ENCODE measurements at regions not wholly inside any gene's neighbourhood (a gene's known extent, or its start where the extent isn't known, plus 50 kb on each side); places are given as distances from the start of the nearest gene placed in this dataset.
"Not testable (repeated sequence)": the region's sequence is repeated elsewhere in the genome, so short reads cannot be mapped to it uniquely, and the experiment has no call there.

GRCh38 chr2:88961323-88961722 is 269.9 kb downstream of the RPIA start:
- not testable (repeated sequence) for DNase-seq; H3K27me3 Mint-ChIP-seq (ENCODE audit: insufficient read depth); H3K9me3 Mint-ChIP-seq; H3K4me3 Mint-ChIP-seq; H3K27ac Mint-ChIP-seq; H3K4me1 Mint-ChIP-seq (ENCODE audit: low read depth); H3K36me3 Mint-ChIP-seq (ENCODE audit: low read depth)
- TF ChIP-seq CTCF (IDR thresholded peaks at IDR 0.05) = 0 out of 2 replicates have a peak, but pooled peaks have one; percentile 31

GRCh38 chr2:88967844-88968243 is 276.4 kb downstream of the RPIA start:
- DNase-seq = no peak
- Mint-ChIP-seq H3K4me1 (ENCODE audit: low read depth) (no peaks in the 10 kb centered on the region), H3K36me3 (ENCODE audit: low read depth) (no peaks in the 10 kb centered on the region), H3K27me3 (ENCODE audit: insufficient read depth) (peaks cover 2% of the 10 kb centered on the region; the same call in 1 of the 2 replicates), H3K4me3 (no peak overlapping the region), H3K27ac (no peak overlapping the region), H3K9me3 (no peaks in the 10 kb centered on the region)
- peak; percentile 55 for TF ChIP-seq CTCF (IDR thresholded peaks at IDR 0.05)

- not testable (repeated sequence) for H3K4me1 Mint-ChIP-seq (ENCODE audit: low read depth); DNase-seq; H3K36me3 Mint-ChIP-seq (ENCODE audit: low read depth); H3K4me3 Mint-ChIP-seq; H3K9me3 Mint-ChIP-seq; H3K27ac Mint-ChIP-seq; H3K27me3 Mint-ChIP-seq (ENCODE audit: insufficient read depth)
Measured at GRCh38 chr2:88978011-88978410, 286.5 kb downstream of the RPIA start.

GRCh38 chr2:88978446-88978845 is 287.0 kb downstream of the RPIA start:
- not testable (repeated sequence) for H3K27me3 Mint-ChIP-seq (ENCODE audit: insufficient read depth); H3K27ac Mint-ChIP-seq; H3K9me3 Mint-ChIP-seq; H3K36me3 Mint-ChIP-seq (ENCODE audit: low read depth); H3K4me1 Mint-ChIP-seq (ENCODE audit: low read depth); H3K4me3 Mint-ChIP-seq; DNase-seq

GRCh38 chr2:88984079-88984478 is 292.6 kb downstream of the RPIA start:
- H3K4me1 Mint-ChIP-seq (ENCODE audit: low read depth); H3K27me3 Mint-ChIP-seq (ENCODE audit: insufficient read depth); H3K36me3 Mint-ChIP-seq (ENCODE audit: low read depth); H3K27ac Mint-ChIP-seq; H3K4me3 Mint-ChIP-seq; H3K9me3 Mint-ChIP-seq; DNase-seq: not testable (repeated sequence)

GRCh38 chr2:88986721-88987330 is 295.4 kb downstream of the RPIA start:
- not testable (repeated sequence) for H3K9me3 Mint-ChIP-seq; DNase-seq; H3K27me3 Mint-ChIP-seq (ENCODE audit: insufficient read depth); H3K4me3 Mint-ChIP-seq; H3K27ac Mint-ChIP-seq; H3K4me1 Mint-ChIP-seq (ENCODE audit: low read depth); H3K36me3 Mint-ChIP-seq (ENCODE audit: low read depth)

- H3K4me3 Mint-ChIP-seq; DNase-seq; H3K4me1 Mint-ChIP-seq (ENCODE audit: low read depth); H3K27me3 Mint-ChIP-seq (ENCODE audit: insufficient read depth); H3K9me3 Mint-ChIP-seq; H3K27ac Mint-ChIP-seq; H3K36me3 Mint-ChIP-seq (ENCODE audit: low read depth): not testable (repeated sequence)
Measured at GRCh38 chr2:88988617-88989016, 297.1 kb downstream of the RPIA start.

GRCh38 chr2:88992819-88993218 is 301.3 kb downstream of the RPIA start:
- not testable (repeated sequence) for H3K4me3 Mint-ChIP-seq; H3K36me3 Mint-ChIP-seq (ENCODE audit: low read depth); DNase-seq; H3K4me1 Mint-ChIP-seq (ENCODE audit: low read depth); H3K27ac Mint-ChIP-seq; H3K9me3 Mint-ChIP-seq; H3K27me3 Mint-ChIP-seq (ENCODE audit: insufficient read depth)

- not testable (repeated sequence) for H3K4me3 Mint-ChIP-seq; H3K27me3 Mint-ChIP-seq (ENCODE audit: insufficient read depth); DNase-seq; H3K36me3 Mint-ChIP-seq (ENCODE audit: low read depth); H3K9me3 Mint-ChIP-seq; H3K27ac Mint-ChIP-seq; H3K4me1 Mint-ChIP-seq (ENCODE audit: low read depth)
Measured at GRCh38 chr2:88994856-88995255, 303.4 kb downstream of the RPIA start.

GRCh38 chr2:88996588-88996987 is 305.1 kb downstream of the RPIA start:
- not testable (repeated sequence) for H3K27ac Mint-ChIP-seq; H3K4me3 Mint-ChIP-seq; DNase-seq; H3K27me3 Mint-ChIP-seq (ENCODE audit: insufficient read depth); H3K36me3 Mint-ChIP-seq (ENCODE audit: low read depth); H3K9me3 Mint-ChIP-seq; H3K4me1 Mint-ChIP-seq (ENCODE audit: low read depth)

Measured in HFFc6 (cell line).